Activated naive CD4-positive, alpha-beta T cell treated with anti-CD3 and anti-CD28 coated beads, Interleukin-2, amount 50 U/mL, for 72 hours (primary cell): ENCODE measurements at regions not wholly inside any gene's neighbourhood (a gene's known extent, or its start where the extent isn't known, plus 50 kb on each side); places are given as distances from the start of the nearest gene placed in this dataset.
"Not testable (repeated sequence)": the region's sequence is repeated elsewhere in the genome, so short reads cannot be mapped to it uniquely, and the experiment has no call there.

Experiments used
- ATAC-seq, 2 donors: fragments of 150-1000 bp; cut with Tn5 transposase; 2 replicates each; pipeline ENCODE4 v1.10.0; 2021; ENCODE audit warnings: mild to moderate bottlenecking in 2 of 2, moderate library complexity in 2 of 2
- DNase-seq, 2 donors: peaks; one replicate each; pipeline ENCODE4 v3.0.0; 2021 to 2022; ENCODE audit warnings: low spot score in 2 of 2
- H3K27ac Mint-ChIP-seq, 2 donors: one replicate each; pipeline ENCODE4 v1.8.0; 2022; ENCODE audit warnings: mild to moderate bottlenecking in 2 of 2, mixed read lengths in 2 of 2
- H3K36me3 Mint-ChIP-seq, 2 donors: one replicate each; pipeline ENCODE4 v1.8.0; 2022; ENCODE audit warnings: mixed read lengths in 2 of 2
- H3K9me3 Mint-ChIP-seq, 2 donors: one replicate each; pipeline ENCODE4 v1.8.0; 2022; ENCODE audit warnings: mixed read lengths in 2 of 2

GRCh38 chr3:21271606-21272016 is 479.4 kb downstream of the ZNF385D start:
- ATAC-seq = no peak
- Mint-ChIP-seq H3K27ac (no peak overlapping the region), H3K9me3 (peaks cover 14 to 17% of the 10 kb centered on the region in 2 donors), H3K36me3 (no peaks in the 10 kb centered on the region)
- no peak for DNase-seq

GRCh38 chr3:21269882-21270281 is 481.1 kb downstream of the ZNF385D start:
- Mint-ChIP-seq H3K36me3 (no peaks in the 10 kb centered on the region), H3K9me3 (peaks cover 13% of the 10 kb centered on the region in 2 donors), H3K27ac (no peak overlapping the region)
- ATAC-seq (no peak), DNase-seq (no peak)

GRCh38 chr3:21260507-21260906 is 490.5 kb downstream of the ZNF385D start:
- DNase-seq (no peak), ATAC-seq (no peak)
- Mint-ChIP-seq H3K27ac (no peak overlapping the region), H3K36me3 (no peaks in the 10 kb centered on the region), H3K9me3 (peaks cover 15 to 23% of the 10 kb centered on the region in 2 donors)

GRCh38 chr3:21259896-21260295 is 491.1 kb downstream of the ZNF385D start:
- DNase-seq (no peak), ATAC-seq (no peak)
- H3K36me3 Mint-ChIP-seq = no peaks in the 10 kb centered on the region
- H3K27ac Mint-ChIP-seq = no peak overlapping the region
- peaks cover 15 to 23% of the 10 kb centered on the region in 2 donors for H3K9me3 Mint-ChIP-seq

GRCh38 chr3:21256932-21257331 is 494.1 kb downstream of the ZNF385D start:
- H3K36me3 Mint-ChIP-seq = no peaks in the 10 kb centered on the region
- ATAC-seq (no peak), DNase-seq (no peak)
- no peak overlapping the region for H3K27ac Mint-ChIP-seq
- H3K9me3 Mint-ChIP-seq = peaks cover 11 to 19% of the 10 kb centered on the region in 2 donors

GRCh38 chr3:21238661-21239060 is 512.3 kb downstream of the ZNF385D start:
- Mint-ChIP-seq H3K27ac (no peak overlapping the region), H3K36me3 (peaks cover 0 to under 1% of the 10 kb centered on the region in 2 donors)
- ATAC-seq = no peak

GRCh38 chr3:21237638-21238037 is 513.4 kb downstream of the ZNF385D start:
- ATAC-seq = no peak
- no peaks in the 10 kb centered on the region for H3K36me3 Mint-ChIP-seq
- H3K27ac Mint-ChIP-seq = no peak overlapping the region
- H3K9me3 Mint-ChIP-seq = peaks cover 15 to 24% of the 10 kb centered on the region in 2 donors
- no peak for DNase-seq

More at GRCh38 chr3:21238661-21239060, 512.3 kb downstream of the ZNF385D start:
- peaks cover 15 to 23% of the 10 kb centered on the region in 2 donors for H3K9me3 Mint-ChIP-seq
- no peak for DNase-seq

GRCh38 chr3:21235491-21235890 is 515.5 kb downstream of the ZNF385D start:
- peaks cover 20 to 22% of the 10 kb centered on the region in 2 donors for H3K9me3 Mint-ChIP-seq
- H3K27ac Mint-ChIP-seq = no peak overlapping the region
- no peak for DNase-seq
- H3K36me3 Mint-ChIP-seq = no peaks in the 10 kb centered on the region
- no peak for ATAC-seq

- H3K9me3 Mint-ChIP-seq = peaks cover 19 to 20% of the 10 kb centered on the region in 2 donors
Observed at GRCh38 chr3:21234933-21235332, 516.1 kb downstream of the ZNF385D start.

GRCh38 chr3:21229426-21230135 is 521.4 kb downstream of the ZNF385D start:
- ATAC-seq (no peak), DNase-seq (no peak)
- Mint-ChIP-seq H3K9me3 (peaks cover 12 to 13% of the 10 kb centered on the region in 2 donors), H3K27ac (no peak overlapping the region), H3K36me3 (no peaks in the 10 kb centered on the region)

More at GRCh38 chr3:21234933-21235332, 516.1 kb downstream of the ZNF385D start:
- H3K27ac Mint-ChIP-seq = no peak overlapping the region
- ATAC-seq (no peak), DNase-seq (no peak)
- no peaks in the 10 kb centered on the region for H3K36me3 Mint-ChIP-seq

GRCh38 chr3:21226086-21226485 is 524.9 kb downstream of the ZNF385D start:
- no peaks in the 10 kb centered on the region for H3K36me3 Mint-ChIP-seq
- no peak for ATAC-seq

GRCh38 chr3:21220944-21221343 is 530.1 kb downstream of the ZNF385D start:
- no peak for ATAC-seq
- Mint-ChIP-seq H3K36me3 (no peaks in the 10 kb centered on the region), H3K27ac (no peak overlapping the region), H3K9me3 (peaks cover 13 to 23% of the 10 kb centered on the region in 2 donors)
- no peak for DNase-seq

More at GRCh38 chr3:21226086-21226485, 524.9 kb downstream of the ZNF385D start:
- no peak for DNase-seq
- peaks cover 9 to 10% of the 10 kb centered on the region in 2 donors for H3K9me3 Mint-ChIP-seq
- no peak overlapping the region for H3K27ac Mint-ChIP-seq

GRCh38 chr3:21216598-21216997 is 534.4 kb downstream of the ZNF385D start:
- peaks cover 0 to 6% of the 10 kb centered on the region in 2 donors for H3K36me3 Mint-ChIP-seq
- no peak for ATAC-seq

GRCh38 chr3:21204122-21204521 is 546.9 kb downstream of the ZNF385D start:
- ATAC-seq, DNase-seq, H3K27ac Mint-ChIP-seq: not testable (repeated sequence)
- H3K36me3 Mint-ChIP-seq = peaks cover 0 to 26% of the 10 kb centered on the region in 2 donors
- H3K9me3 Mint-ChIP-seq = peaks cover 30 to 36% of the 10 kb centered on the region in 2 donors

More at GRCh38 chr3:21216598-21216997, 534.4 kb downstream of the ZNF385D start:
- Mint-ChIP-seq H3K9me3 (peaks cover 16 to 22% of the 10 kb centered on the region in 2 donors), H3K27ac (no peak overlapping the region)
- DNase-seq = no peak

- peaks cover 0 to 11% of the 10 kb centered on the region in 2 donors for H3K36me3 Mint-ChIP-seq
- H3K27ac Mint-ChIP-seq = no peak overlapping the region
- H3K9me3 Mint-ChIP-seq = peaks cover 4 to 5% of the 10 kb centered on the region in 2 donors
- DNase-seq (no peak), ATAC-seq (no peak)
Observed at GRCh38 chr3:21195203-21195602, 555.8 kb downstream of the ZNF385D start.

GRCh38 chr3:21194036-21194435 is 557.0 kb downstream of the ZNF385D start:
- ATAC-seq, H3K9me3 Mint-ChIP-seq, H3K27ac Mint-ChIP-seq, DNase-seq: not testable (repeated sequence)
- H3K36me3 Mint-ChIP-seq = peaks cover 0 to 11% of the 10 kb centered on the region in 2 donors

GRCh38 chr3:21188459-21188858 is 562.6 kb downstream of the ZNF385D start:
- Mint-ChIP-seq H3K27ac (no peak overlapping the region), H3K9me3 (peaks cover 0 to 5% of the 10 kb centered on the region in 2 donors), H3K36me3 (peaks cover 0 to 11% of the 10 kb centered on the region in 2 donors)
- ATAC-seq (no peak), DNase-seq (no peak)

GRCh38 chr3:21185816-21186314 is 565.1 kb downstream of the ZNF385D start:
- DNase-seq (no peak), ATAC-seq (no peak)
- H3K9me3 Mint-ChIP-seq = peaks cover 0 to 5% of the 10 kb centered on the region in 2 donors
- no peaks in the 10 kb centered on the region for H3K36me3 Mint-ChIP-seq
- no peak overlapping the region for H3K27ac Mint-ChIP-seq
